PC-3 (cell line): ENCODE measurements at regions not wholly inside any gene's neighbourhood (a gene's known extent, or its start where the extent isn't known, plus 50 kb on each side); places are given as distances from the start of the nearest gene placed in this dataset.

Source experiments
- CTCF ChIP-seq: fragments of 300-600 bp; sonication (generic); conservative IDR thresholded peaks from 2 replicates; pipeline ENCODE4 v1.5.1; 2017; ENCODE audit warnings: antibody characterized with exemption, low read depth, mild to moderate bottlenecking, low read length
- EZH2 ChIP-seq: fragments of 300-600 bp; sonication (generic); IDR thresholded peaks from one replicate; pipeline ENCODE4 v1.6.1; 2017; ENCODE audit warnings: antibody characterized with exemption, mild to moderate bottlenecking, low read length; ENCODE audit not compliant: unreplicated experiment

GRCh38 chr18:48460929-48461583, 51.9 kb upstream of the ZBTB7C start:
- TF ChIP-seq EZH2 (no peak), CTCF (no peak)
